C4-2B (cell line): ENCODE measurements at regions not wholly inside any gene's neighbourhood (a gene's known extent, or its start where the extent isn't known, plus 50 kb on each side); places are given as distances from the start of the nearest gene placed in this dataset.

ENCODE experiments used
- CTCF ChIP-seq: fragments of 450-650 bp; conservative IDR thresholded peaks from 2 replicates; pipeline ENCODE4 v1.5.1; 2017; ENCODE audit warnings: mild to moderate bottlenecking
- ZFX ChIP-seq: fragments of 450-650 bp; IDR thresholded peaks from 2 replicates; pipeline ENCODE4 v1.6.1; 2017

- TF ChIP-seq CTCF (no peak), ZFX (no peak)
Observed at GRCh38 chr11:38971141-38971540, 2373.1 kb upstream of the RAG2 start.
